ENCODE measurements at regions not wholly inside any gene's neighbourhood (a gene's known extent, or its start where the extent isn't known, plus 50 kb on each side); places are given as distances from the start of the nearest gene placed in this dataset.

DNA sequence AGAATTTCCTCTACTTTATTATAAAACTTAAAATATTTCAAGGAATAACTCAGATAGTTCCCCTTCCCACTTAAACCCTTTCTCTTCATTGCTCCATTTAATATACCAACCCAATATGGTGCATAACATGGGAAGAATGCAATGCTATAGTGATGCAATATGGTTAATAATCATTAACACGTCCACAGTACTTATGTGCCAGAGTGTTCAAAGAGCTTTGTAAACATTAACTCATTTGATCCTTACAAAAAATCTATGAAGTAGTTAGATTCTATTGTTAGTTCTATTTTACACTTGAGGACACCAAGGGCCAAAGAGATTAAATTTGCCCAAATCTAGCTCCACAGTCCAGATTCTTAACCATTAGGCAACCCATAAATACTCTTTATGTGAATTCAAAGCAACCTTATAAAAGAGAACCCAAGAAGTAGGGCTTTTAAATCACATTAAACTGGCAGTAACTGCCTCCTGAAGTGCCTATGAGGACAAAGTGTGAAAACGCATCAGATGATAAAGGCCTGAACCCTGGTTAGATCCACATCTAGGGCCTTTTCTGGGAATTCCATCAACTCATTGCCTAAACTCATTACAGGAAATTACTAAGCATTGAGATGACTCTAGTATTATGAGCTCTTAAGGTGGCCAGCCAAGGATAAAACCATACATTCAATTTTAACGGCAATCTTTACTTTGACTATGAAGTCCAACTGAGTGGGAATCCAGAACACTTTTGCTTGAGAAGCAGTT, 94.3 kb downstream of the AREG start:
- Histone ChIP-seq H3K27ac (no peak overlapping the region), H3K4me3 (no peak overlapping the region), H3K36me3 (no peaks in the 10 kb centered on the region), H3K4me1 (no peaks in the 10 kb centered on the region), H3K9me3 (no peaks in the 10 kb centered on the region), H3K27me3 (no peaks in the 10 kb centered on the region)
- intact Hi-C loops (cut with DNase I; ENCODE audit: low total_unique reads), result no loop called here
- TF ChIP-seq, protein P1, sequence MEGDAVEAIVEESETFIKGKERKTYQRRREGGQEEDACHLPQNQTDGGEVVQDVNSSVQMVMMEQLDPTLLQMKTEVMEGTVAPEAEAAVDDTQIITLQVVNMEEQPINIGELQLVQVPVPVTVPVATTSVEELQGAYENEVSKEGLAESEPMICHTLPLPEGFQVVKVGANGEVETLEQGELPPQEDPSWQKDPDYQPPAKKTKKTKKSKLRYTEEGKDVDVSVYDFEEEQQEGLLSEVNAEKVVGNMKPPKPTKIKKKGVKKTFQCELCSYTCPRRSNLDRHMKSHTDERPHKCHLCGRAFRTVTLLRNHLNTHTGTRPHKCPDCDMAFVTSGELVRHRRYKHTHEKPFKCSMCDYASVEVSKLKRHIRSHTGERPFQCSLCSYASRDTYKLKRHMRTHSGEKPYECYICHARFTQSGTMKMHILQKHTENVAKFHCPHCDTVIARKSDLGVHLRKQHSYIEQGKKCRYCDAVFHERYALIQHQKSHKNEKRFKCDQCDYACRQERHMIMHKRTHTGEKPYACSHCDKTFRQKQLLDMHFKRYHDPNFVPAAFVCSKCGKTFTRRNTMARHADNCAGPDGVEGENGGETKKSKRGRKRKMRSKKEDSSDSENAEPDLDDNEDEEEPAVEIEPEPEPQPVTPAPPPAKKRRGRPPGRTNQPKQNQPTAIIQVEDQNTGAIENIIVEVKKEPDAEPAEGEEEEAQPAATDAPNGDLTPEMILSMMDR (IDR thresholded peaks at IDR 0.05), result no peak
- TF ChIP-seq POLR2AphosphoS5 (IDR thresholded peaks at IDR 0.05) (no peak), POLR2A (IDR thresholded peaks at IDR 0.05) (no peak)
- DNase-seq (ENCODE audit: low spot score in 2 of 2), result no peak

DNA sequence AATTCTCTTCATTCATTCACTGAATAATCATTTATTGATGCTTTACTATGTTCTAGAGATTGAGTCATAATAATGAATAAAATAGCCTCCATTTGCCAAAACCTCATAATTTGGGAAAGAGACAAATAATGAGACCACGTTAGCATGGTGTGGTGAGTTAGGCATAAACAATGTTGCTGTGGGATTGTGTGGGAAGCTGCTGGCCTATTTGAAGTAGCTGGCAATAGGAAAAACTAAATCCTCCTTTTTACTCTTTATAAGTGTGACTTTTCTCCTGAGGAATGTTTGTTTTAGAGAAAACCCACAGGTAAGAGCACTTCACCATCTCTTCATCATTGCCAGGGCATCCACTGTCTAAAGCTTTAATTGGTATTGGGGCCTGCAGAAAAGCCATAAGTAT, 95.3 kb downstream of the AREG start:
- TF ChIP-seq POLR2A (IDR thresholded peaks at IDR 0.05) (no peak), POLR2AphosphoS5 (IDR thresholded peaks at IDR 0.05) (no peak)
- TF ChIP-seq, protein P1 (IDR thresholded peaks at IDR 0.05), result no peak
- intact Hi-C loops (cut with DNase I; ENCODE audit: low total_unique reads), result no loop called here
- H3K36me3 ChIP-seq, result no peaks in the 10 kb centered on the region
- no peak for DNase-seq (ENCODE audit: low spot score in 2 of 2)
- H3K27ac ChIP-seq, result no peak overlapping the region
- H3K9me3 ChIP-seq, result no peaks in the 10 kb centered on the region
- no peaks in the 10 kb centered on the region for H3K27me3 ChIP-seq
- H3K4me1 ChIP-seq, result no peaks in the 10 kb centered on the region
- H3K4me3 ChIP-seq, result no peak overlapping the region

DNA sequence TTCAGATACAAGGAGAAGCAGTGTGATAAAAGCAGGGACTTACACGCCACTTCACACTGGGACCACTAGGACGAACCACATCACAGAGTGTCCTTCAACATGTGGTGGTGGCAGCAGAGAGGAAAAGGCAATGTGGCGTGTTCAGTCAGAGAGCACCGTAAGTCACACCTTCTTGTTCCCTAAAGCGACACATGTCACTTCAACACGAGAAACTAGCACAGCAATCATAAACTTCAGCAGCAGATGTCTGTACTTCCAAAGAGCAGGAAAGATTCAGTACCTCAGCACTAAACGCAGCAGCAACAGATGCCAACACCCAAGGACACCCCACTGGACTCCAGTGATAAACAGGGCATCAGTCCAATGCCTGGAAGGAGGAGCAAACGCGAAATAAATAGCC, 96.7 kb downstream of the AREG start:
- no peak overlapping the region for H3K4me3 ChIP-seq
- no peaks in the 10 kb centered on the region for H3K27me3 ChIP-seq
- TF ChIP-seq, protein P1 (IDR thresholded peaks at IDR 0.05), result no peak
- no peak for TF ChIP-seq POLR2A (IDR thresholded peaks at IDR 0.05)
- no peak for TF ChIP-seq POLR2AphosphoS5 (IDR thresholded peaks at IDR 0.05)
- no peak overlapping the region for H3K27ac ChIP-seq
- intact Hi-C loops (cut with DNase I; ENCODE audit: low total_unique reads), result no loop called here
- H3K9me3 ChIP-seq, result no peaks in the 10 kb centered on the region
- no peak for DNase-seq (ENCODE audit: low spot score in 2 of 2)
- no peaks in the 10 kb centered on the region for H3K36me3 ChIP-seq
- no peaks in the 10 kb centered on the region for H3K4me1 ChIP-seq

DNA sequence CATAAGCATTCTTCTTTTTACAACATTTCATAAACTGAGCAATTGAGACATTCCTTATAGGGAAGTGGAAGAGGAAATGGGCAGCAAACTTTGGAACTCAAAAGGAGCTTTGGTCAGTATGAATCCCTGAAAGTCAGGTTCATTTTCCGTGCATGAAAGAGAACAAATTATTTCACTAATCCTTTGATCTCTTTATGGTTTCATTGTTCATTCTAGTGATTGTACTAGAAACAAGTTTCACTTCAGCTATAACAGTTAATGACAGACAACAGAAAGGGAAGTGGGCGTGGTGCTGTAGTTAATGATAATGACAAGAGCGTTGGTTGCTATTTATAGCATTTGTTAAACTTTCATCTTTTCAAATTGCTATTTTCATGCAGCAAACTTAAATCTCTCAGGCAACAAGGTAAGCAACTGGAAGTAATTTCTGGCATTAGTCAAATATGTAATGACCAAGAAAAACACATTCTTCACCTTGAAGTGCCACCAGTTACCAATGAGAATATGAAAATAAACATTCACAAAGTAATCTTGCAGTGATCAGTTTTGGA, 98.4 kb downstream of the AREG start:
- intact Hi-C loops (cut with DNase I; ENCODE audit: low total_unique reads), result no loop called here

DNA sequence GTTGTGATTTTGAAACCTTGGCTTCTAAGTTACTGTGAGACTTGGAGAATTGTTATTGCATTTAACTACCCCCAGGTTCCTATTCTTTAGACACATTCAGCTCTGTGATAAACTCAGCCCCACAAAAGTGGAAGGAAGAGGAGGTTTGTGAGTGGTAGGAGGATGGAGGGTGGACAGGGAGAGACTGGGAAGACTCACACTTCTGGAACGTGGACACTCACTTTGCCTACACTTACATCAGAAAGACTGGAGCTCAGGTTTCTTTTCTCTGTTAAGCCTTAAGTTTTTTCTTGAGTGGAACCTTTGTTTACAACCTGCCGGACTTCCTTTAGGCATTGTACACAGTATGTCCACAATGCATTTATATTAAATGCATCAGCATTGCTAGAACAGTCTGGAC, 99.0 kb downstream of the AREG start:
- DNase-seq (ENCODE audit: low spot score in 2 of 2), result no peak
- H3K4me1 ChIP-seq, result no peaks in the 10 kb centered on the region
- no peaks in the 10 kb centered on the region for H3K36me3 ChIP-seq
- intact Hi-C loops (cut with DNase I; ENCODE audit: low total_unique reads), result no loop called here
- no peak overlapping the region for H3K4me3 ChIP-seq
- no peaks in the 10 kb centered on the region for H3K9me3 ChIP-seq
- TF ChIP-seq POLR2A (IDR thresholded peaks at IDR 0.05) (no peak), POLR2AphosphoS5 (IDR thresholded peaks at IDR 0.05) (no peak)
- TF ChIP-seq, protein P1 (IDR thresholded peaks at IDR 0.05), result no peak
- H3K27ac ChIP-seq, result peak overlapping the region; percentile 4 to 5
- H3K27me3 ChIP-seq, result no peaks in the 10 kb centered on the region

More for the DNA sequence above, 98.4 kb downstream of the AREG start:
- no peak overlapping the region for H3K4me3 ChIP-seq
- no peaks in the 10 kb centered on the region for H3K36me3 ChIP-seq
- H3K27ac ChIP-seq, result no peak overlapping the region
- H3K27me3 ChIP-seq, result no peaks in the 10 kb centered on the region
- DNase-seq (ENCODE audit: low spot score in 2 of 2), result no peak
- no peaks in the 10 kb centered on the region for H3K4me1 ChIP-seq
- TF ChIP-seq POLR2AphosphoS5 (IDR thresholded peaks at IDR 0.05) (no peak), POLR2A (IDR thresholded peaks at IDR 0.05) (no peak)
- TF ChIP-seq, protein P1 (IDR thresholded peaks at IDR 0.05), result no peak
- no peaks in the 10 kb centered on the region for H3K9me3 ChIP-seq

All from breast epithelium (tissue), 4 donors.